ENCODE measurements at regions not wholly inside any gene's neighbourhood (a gene's known extent, or its start where the extent isn't known, plus 50 kb on each side); places are given as distances from the start of the nearest gene placed in this dataset.

- DNase-seq (ENCODE audit: low read depth, low spot score): no peak
- peaks cover 4% of the 10 kb centered on the region; the same call in 1 of the 2 replicates for H3K9me3 ChIP-seq (ENCODE audit: control insufficient read depth, insufficient read depth, low read length)
- CTCF ChIA-PET: no interaction called here
- H3K27me3 ChIP-seq (ENCODE audit: control insufficient read depth, insufficient read depth, low read length): no peaks in the 10 kb centered on the region
- TF ChIP-seq, protein P1, sequence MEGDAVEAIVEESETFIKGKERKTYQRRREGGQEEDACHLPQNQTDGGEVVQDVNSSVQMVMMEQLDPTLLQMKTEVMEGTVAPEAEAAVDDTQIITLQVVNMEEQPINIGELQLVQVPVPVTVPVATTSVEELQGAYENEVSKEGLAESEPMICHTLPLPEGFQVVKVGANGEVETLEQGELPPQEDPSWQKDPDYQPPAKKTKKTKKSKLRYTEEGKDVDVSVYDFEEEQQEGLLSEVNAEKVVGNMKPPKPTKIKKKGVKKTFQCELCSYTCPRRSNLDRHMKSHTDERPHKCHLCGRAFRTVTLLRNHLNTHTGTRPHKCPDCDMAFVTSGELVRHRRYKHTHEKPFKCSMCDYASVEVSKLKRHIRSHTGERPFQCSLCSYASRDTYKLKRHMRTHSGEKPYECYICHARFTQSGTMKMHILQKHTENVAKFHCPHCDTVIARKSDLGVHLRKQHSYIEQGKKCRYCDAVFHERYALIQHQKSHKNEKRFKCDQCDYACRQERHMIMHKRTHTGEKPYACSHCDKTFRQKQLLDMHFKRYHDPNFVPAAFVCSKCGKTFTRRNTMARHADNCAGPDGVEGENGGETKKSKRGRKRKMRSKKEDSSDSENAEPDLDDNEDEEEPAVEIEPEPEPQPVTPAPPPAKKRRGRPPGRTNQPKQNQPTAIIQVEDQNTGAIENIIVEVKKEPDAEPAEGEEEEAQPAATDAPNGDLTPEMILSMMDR (IDR thresholded peaks at IDR 0.05; ENCODE audit: low read depth, low read length): no peak
- H3K27ac ChIP-seq (ENCODE audit: low read depth, low read length): no peak overlapping the region
- H3K4me3 ChIP-seq (ENCODE audit: low read depth, low read length): no peak overlapping the region
- POLR2A ChIA-PET: no interaction called here
These were observed 167.2 kb downstream of the TFAP2C start for GRCh38 chr20:56796345-56796744.

- H3K4me3 ChIP-seq (ENCODE audit: low read depth, low read length): no peak overlapping the region
- no peak overlapping the region for H3K27ac ChIP-seq (ENCODE audit: low read depth, low read length)
- POLR2A ChIA-PET: no interaction called here
- DNase-seq (ENCODE audit: low read depth, low spot score): no peak
- no peaks in the 10 kb centered on the region for H3K27me3 ChIP-seq (ENCODE audit: control insufficient read depth, insufficient read depth, low read length)
- TF ChIP-seq, protein P1 (IDR thresholded peaks at IDR 0.05; ENCODE audit: low read depth, low read length): no peak
- H3K9me3 ChIP-seq (ENCODE audit: control insufficient read depth, insufficient read depth, low read length): peaks cover 4% of the 10 kb centered on the region; the same call in 1 of the 2 replicates
- CTCF ChIA-PET: interaction anchor here (0.6 kb wide), 1 partner anchor 584 kb away, joined by 3 read pairs; no protein-coding TSS in a partner anchor
These were observed 167.9 kb downstream of the TFAP2C start for GRCh38 chr20:56797023-56797422.

DNA sequence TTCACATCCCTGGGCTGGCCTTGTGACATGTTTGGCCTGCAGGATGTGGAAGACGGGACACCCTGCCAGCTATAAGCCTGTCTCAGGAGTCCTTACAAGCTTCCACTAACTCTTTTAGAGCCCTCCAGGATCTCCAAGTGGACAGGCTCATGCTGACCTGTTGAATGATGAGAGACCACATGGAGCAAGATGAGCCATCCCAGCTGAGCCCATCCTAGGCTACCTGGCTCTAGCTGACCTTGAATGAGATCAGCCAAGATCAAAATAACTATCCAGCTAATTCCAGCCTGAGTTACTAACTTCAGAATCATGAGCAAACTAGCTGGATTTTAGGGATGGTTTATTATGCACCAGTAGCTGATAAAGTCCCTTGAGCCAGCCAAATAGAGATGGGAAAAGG is 169.5 kb downstream of the TFAP2C start:
- no peak overlapping the region for H3K27ac ChIP-seq (ENCODE audit: low read depth, low read length)
- TF ChIP-seq, protein P1 (IDR thresholded peaks at IDR 0.05; ENCODE audit: low read depth, low read length): no peak
- peaks cover 4% of the 10 kb centered on the region; the same call in 1 of the 2 replicates for H3K9me3 ChIP-seq (ENCODE audit: control insufficient read depth, insufficient read depth, low read length)
- ChIA-PET POLR2A (no interaction called here), CTCF (no interaction called here)
- no peak overlapping the region for H3K4me3 ChIP-seq (ENCODE audit: low read depth, low read length)
- no peaks in the 10 kb centered on the region for H3K27me3 ChIP-seq (ENCODE audit: control insufficient read depth, insufficient read depth, low read length)
- DNase-seq (ENCODE audit: low read depth, low spot score): no peak

GRCh38 chr20:56799187-56799586 is 170.1 kb downstream of the TFAP2C start:
- DNase-seq (ENCODE audit: low read depth, low spot score): no peak
- Histone ChIP-seq H3K9me3 (ENCODE audit: control insufficient read depth, insufficient read depth, low read length) (peaks cover 4% of the 10 kb centered on the region), H3K27me3 (ENCODE audit: control insufficient read depth, insufficient read depth, low read length) (no peaks in the 10 kb centered on the region), H3K4me3 (ENCODE audit: low read depth, low read length) (no peak overlapping the region), H3K27ac (ENCODE audit: low read depth, low read length) (no peak overlapping the region)
- POLR2A ChIA-PET: no interaction called here
- TF ChIP-seq, protein P1 (IDR thresholded peaks at IDR 0.05; ENCODE audit: low read depth, low read length): no peak
- CTCF ChIA-PET: no interaction called here

- H3K4me3 ChIP-seq (ENCODE audit: low read depth, low read length): no peak overlapping the region
- ChIA-PET CTCF (no interaction called here), POLR2A (no interaction called here)
- H3K27ac ChIP-seq (ENCODE audit: low read depth, low read length): no peak overlapping the region
- TF ChIP-seq, protein P1 (IDR thresholded peaks at IDR 0.05; ENCODE audit: low read depth, low read length): no peak
- peaks cover 4% of the 10 kb centered on the region for H3K9me3 ChIP-seq (ENCODE audit: control insufficient read depth, insufficient read depth, low read length)
- DNase-seq (ENCODE audit: low read depth, low spot score): no peak
- H3K27me3 ChIP-seq (ENCODE audit: control insufficient read depth, insufficient read depth, low read length): no peaks in the 10 kb centered on the region
These were observed 171.0 kb downstream of the TFAP2C start for GRCh38 chr20:56800088-56800487.

Measured in AG04450 (cell line).